GM19328 (cell line): ENCODE measurements at regions not wholly inside any gene's neighbourhood (a gene's known extent, or its start where the extent isn't known, plus 50 kb on each side); places are given as distances from the start of the nearest gene placed in this dataset.
"Not testable (repeated sequence)": the region's sequence is repeated elsewhere in the genome, so short reads cannot be mapped to it uniquely, and the experiment has no call there.

ENCODE experiments used
- ATAC-seq: cut with Tn5 transposase; IDR thresholded peaks from one replicate; pipeline ENCODE4 v1.9.1; 2021; ENCODE audit warnings: mild to moderate bottlenecking, moderate library complexity; ENCODE audit not compliant: unreplicated experiment

DNA sequence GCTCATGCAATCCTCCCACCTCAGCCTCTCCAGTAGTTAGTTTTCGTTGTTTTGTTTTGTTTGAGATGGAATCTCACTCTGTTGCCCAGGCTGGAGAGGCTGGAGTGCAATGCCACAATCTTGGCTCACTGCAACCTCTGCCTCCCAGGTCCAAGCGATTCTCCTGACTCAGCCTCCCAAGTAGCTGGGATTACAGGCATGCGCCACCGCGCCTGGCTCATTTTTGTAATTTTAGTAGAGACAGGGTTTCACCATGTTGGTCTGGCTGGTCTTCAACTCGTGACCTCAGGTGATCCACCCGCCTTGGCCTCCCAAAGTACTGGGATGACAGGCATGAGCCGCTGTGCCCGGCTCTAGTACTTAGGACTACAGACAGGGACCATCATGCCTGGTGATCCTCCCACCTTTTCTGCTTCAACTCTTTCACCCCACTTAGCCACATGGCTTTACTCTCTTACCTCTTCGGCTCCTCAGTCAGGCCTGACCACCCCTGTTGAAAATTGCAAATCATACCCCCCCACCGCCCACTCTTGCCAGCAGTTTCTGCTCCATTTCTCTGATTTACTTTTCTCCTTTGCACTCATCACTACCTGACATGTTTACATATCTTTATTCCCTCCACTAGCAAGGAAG lies 157.1 kb upstream of the GRK3 start:
- no peak for ATAC-seq

GRCh38 chr22:25407859-25408229 lies 156.6 kb upstream of the GRK3 start:
- ATAC-seq, result no peak

GRCh38 chr22:25409240-25409639 lies 155.2 kb upstream of the GRK3 start:
- ATAC-seq, result no peak

DNA sequence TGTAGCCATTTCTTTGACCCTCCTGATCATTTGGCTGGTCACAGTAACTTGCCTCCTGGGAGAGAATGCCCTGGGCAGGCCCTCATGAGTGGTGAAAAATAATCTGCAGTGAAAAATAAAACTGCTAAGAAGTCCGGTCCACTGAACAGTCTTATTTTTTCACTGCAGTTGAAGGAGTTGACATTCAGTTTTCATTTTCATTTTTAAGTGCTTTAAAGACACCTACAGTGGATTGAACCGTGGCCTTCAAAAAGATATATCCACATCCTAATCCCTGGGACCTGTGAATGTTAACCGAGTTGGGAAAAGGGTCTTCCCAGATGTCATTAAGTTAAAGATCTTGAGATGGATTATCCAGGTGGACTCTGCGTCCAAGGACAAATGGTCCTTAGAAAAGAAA lies 153.6 kb upstream of the GRK3 start:
- no peak for ATAC-seq

- no peak for ATAC-seq
Measured at GRCh38 chr22:25413620-25414019, 150.9 kb upstream of the GRK3 start.

DNA sequence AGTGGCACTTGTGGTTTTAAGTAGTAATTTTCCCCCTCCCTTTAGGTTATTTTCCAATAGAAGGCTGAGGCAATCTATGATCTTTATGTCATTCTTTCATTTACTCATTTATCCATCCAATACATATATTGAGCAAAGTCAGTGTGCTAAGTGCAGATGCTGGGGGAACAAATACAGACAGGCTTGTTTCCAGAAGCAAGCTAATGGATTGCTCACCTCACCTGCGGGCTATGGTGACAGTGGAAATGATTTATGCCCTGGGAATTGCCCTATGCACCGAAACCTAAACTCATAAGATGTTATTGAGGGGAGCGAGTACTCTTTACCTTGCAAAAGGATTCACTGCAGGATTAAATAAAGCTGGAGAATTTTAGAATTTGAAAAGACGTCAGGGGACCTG lies 148.7 kb upstream of the GRK3 start:
- not testable (repeated sequence) for ATAC-seq

DNA sequence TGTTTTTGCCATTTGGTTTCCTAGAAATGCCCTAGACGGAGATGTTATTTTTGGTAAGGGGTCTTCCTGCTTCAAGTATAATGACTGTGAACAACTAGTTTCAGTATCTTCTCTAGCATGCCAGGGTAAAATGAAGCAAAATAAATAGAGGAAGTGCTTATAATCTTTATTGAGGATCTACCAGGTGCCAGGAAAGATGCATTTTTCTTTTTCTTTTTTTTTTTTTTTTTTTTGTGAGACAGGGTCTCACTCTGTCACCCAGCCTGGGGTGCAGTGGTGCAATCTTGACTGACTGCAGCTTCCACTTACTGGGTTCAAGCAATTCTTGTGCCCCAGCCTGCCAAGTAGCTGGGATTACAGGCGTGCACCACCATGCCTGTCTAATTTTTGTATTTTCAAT lies 146.6 kb upstream of the GRK3 start:
- ATAC-seq, result not testable (repeated sequence)

DNA sequence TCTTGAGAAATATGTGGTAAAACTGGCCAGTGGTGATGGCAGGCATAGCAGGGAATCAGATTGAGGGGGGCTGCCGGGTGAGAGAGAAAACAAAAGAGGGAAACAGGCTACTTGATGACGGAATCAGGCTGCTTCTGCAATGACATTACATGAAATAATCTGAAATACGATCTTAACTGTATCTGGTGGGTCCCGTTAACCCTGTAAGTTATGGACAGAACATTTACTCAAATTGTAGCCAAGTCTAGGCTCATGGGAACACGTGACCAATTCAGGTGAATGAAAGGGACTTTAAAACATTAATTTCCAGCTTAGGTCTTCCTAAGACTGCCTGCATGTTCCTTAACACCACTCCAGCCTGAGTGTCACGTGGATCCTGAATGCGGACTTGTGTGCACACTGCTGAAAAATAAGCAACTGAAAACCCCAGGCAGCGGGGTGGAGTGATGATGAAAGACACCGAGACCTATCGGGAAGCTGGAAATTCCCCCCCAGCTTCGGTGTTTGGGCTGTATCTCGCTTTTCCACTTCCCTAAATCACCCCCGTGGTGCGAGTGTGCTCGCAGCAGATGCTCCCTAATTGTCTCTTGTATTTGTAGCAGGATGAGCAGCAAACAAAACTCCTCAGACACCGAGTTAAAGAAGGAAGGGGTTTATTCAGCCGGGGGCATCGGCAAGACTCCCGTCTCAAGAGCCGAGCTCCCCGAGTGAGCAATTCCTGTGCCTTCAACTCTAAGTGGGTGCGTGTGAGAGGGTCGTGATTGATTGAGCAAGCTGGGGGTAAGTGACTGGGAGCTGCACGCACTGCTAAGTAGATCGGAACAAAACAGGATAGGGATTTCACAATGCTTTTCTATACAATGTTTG lies 145.0 kb upstream of the GRK3 start:
- no peak for ATAC-seq

DNA sequence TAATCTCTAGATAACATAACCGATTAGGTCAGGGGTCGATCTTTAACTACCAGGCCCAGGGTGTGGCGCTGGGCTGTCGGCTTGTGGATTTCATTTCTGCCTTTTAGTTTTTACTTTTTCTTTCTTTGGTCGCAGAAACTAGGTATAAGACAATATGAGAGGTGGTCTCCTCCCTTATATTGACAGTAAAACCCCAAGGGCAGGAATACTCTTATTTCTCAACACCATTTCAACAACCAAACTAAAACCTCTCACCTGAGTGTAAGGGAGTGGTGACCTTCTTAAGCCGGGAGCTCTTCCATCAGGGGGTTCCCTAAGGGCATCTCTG lies 144.4 kb upstream of the GRK3 start:
- not testable (repeated sequence) for ATAC-seq

DNA sequence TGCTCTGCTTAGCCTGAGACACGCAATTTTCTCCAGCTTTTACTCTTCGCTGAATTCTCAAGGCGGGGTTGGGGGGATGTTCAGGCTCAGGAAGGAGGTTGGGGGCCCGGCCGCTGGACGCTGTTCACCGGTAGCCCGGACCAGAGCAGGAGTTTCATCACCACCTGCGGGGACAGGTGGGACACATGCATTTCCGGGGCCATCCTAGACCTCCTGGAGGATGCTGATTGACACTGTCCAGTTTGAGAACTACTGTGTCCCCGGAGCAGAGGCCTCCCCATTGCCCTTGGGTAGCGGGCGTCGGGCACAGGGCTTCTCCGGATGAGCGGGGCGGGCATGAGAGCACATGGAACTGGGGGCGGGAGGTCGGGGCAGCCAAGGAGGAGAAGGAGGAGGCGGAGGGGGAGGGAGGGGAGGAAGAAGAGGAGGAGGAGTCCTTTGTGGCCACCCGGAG lies 144.0 kb upstream of the GRK3 start:
- no peak for ATAC-seq

GRCh38 chr22:25420925-25421904 lies 143.3 kb upstream of the GRK3 start:
- no peak for ATAC-seq

DNA sequence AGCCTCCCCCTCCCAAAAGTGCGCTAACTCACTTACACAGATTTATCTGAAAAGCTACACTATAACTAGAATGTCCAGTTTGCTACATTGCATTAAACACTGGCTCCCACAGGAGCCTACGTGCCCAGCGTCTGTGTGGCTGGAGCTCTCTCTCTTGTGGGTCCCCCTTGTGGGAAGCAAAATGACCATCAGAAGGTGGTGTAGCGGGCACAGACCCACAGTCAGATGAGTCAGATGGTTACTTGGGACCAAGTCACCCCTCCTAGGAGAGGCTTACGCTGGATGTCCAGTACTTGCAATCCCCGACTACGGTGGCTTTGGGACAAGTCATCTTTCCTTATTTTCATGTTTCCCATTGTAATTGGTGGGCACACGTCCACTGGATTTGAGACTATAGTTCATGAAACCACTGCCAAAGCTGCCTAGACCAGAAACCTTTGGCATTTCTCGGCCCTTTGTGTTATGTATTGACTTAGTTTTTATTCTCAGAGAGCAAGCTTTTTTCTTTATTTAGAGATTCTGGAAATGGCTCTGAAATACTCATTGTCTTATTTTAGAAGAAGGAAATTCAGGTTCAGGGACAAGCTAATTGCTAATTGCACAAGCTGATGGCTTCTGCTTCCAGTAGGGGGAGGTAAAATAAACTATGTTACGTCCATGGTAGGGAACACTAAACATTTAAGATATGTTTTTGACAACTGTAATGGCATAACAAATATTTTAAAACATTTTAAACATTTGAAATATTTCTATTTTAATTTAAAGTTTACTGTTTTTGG lies 137.8 kb upstream of the GRK3 start:
- not testable (repeated sequence) for ATAC-seq

DNA sequence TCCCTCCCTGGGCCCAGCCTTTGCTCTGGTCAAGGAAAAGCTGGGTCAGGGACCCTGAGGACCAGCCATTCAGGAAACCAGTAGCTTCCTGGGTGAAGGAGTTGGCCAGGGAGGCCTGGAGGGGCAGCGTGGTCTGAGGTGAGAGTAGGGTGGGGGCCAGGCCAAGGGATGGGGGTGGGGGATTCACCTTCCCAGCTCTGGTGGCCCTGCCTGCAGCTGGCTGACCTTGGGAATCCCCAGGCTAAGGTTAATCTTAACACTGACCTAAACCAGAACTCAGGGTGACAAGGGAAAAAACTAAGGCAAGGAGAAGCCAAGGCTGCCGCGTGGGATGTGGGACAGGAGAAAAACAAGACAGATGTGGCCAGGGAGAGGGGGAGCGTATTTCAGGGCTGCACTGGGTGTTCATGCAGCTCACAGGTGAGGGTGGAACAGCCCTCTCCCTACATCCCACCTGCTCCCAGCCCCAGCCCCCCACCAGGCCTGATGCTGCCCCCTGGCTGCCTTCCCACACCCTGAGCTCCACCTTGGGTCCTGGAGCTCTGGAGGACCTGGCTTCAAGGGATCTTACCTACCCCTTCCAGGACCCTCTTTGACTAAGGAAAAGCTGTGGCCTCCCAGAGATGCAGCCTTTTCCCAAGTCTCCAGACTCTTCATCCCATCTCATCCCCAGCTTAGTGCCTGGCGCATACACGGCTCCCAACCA lies 132.7 kb upstream of the GRK3 start:
- ATAC-seq, result not testable (repeated sequence)

DNA sequence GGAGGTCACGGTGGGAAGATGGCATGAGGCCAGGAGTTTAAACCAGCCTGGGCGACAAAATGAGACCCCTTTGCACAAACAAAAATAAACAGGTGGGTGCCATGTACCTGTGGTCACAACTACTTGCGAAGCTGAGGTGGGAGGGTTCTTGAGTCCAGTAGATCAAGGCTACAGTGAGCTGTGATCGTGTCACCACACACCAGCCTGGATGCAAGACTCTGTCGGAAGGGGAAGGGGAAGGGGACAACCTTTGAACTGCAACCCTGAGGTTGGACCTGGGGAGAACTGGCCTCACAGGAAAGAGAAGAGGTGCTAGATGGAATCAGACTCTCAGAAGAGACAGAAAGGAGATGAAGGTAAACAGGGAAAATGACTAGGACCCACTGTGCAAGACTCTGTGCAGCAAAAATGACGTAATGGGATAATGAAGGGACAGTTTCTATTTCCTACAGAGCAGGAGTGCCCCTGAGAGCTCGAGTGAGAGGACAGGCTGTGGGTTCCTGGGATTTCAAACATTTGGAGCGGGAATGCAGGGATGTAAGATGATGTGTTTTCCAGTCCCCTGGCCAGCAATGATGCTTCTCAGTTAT lies 131.0 kb upstream of the GRK3 start:
- not testable (repeated sequence) for ATAC-seq

DNA sequence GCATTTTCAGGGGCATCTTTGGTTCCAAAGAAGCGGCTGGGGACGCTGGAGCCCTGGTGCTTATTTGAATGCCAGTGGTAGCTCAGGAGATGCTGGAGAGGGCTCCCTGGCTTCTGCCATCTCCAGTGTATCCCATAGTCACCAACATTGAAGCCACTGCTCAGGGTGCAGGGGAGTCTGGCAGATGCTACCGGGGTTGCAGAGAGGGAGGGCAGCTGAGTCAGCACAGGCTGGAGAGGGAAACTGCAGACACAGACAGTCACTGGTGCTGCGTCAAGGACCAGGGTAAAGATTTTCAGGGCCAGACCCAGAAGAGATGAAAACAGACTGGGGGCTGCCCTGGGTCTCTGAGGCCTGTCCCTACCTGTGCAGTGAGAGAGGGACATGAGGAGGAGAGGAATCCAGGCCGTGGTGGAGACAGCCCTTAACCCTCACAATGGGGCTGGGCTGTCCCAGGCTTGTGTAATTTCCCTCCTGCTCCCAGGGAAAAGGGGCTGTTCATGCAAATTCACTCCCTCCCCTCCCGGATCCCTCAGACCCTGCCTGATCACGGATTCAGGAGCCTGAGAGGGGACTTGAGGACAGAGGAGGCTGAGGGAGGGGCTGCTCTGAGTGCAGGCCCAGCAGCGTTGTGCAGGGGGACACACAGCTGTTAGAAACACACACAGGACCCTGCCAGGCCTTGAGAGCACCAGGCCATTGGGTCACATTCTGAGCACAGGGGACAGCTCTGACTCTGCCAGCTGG lies 126.9 kb upstream of the GRK3 start:
- no peak for ATAC-seq

DNA sequence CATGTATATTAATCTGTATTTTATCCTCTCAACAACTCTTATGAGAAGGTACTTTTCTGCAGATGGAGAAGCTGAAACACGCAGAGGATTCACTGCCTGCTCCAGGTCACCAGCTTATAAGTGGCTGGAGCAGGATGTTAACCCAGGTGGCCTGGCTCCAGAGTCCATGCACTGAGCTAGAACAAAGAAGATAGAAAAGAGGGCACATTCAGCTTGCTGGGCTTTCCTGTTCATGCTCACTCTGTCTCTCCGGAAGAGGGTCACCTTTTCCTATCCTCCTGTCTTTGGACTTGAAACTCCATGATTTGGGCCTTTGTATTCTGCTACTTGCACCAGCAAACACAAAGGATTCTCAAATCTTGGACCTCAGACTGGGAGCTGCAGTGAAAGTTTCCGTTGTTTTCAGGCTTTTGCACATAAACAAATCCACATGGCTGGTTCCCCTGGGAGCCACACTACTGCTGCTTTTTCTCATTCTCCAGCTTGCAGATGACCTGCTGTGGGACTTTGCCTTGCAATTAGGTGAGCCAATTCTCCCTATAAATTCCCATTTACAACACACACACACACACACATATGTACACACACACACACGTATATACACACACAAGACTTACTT lies 117.3 kb upstream of the GRK3 start:
- no peak for ATAC-seq

- ATAC-seq, result peak; percentile 72
Measured at GRCh38 chr22:25447686-25448434, 116.6 kb upstream of the GRK3 start.
